Uterus (tissue), 2 donors: ENCODE measurements at regions not wholly inside any gene's neighbourhood (a gene's known extent, or its start where the extent isn't known, plus 50 kb on each side); places are given as distances from the start of the nearest gene placed in this dataset.

ENCODE experiments used
- POLR2A ChIP-seq, 2 donors: fragments of 450-650 bp; IDR thresholded peaks; one replicate each; pipeline ENCODE4 v1.6.1; 2016; ENCODE audit warnings: antibody characterized with exemption in 2 of 2, mild to moderate bottlenecking in 1 of 2, moderate library complexity in 1 of 2
- TF ChIP-seq, protein P1 (sequence below), 4 experiments: fragments of 200-600 bp in 2 of 4; fragments of 450-650 bp in 2 of 4; sonication (generic) in 2 of 4; IDR thresholded peaks; one replicate each; pipeline ENCODE4 v1.5.1; 2016 to 2019; ENCODE audit warnings: antibody characterized with exemption in 4 of 4, mild to moderate bottlenecking in 2 of 4, moderate library complexity in 1 of 4

DNA sequence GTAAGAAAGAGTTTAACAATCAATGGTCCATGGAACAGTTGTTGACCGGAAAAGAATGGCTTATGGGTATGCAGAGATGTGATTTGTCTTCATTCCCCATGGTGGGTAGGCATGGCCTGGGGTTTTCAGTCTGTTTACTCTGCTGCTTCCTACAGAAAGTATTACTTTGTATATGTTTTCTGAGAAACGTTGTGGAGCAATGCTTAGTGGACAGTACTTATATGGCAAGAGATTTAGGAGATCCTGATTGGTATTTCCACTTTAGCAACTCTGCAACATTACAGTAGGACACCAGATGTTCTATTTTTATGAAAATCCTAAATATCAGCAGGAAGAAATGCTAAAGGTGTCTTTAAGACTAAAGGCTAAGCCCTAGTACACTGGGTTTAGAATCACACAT lies 309.1 kb downstream of the AASDHPPT start:
- no peak for TF ChIP-seq POLR2A (IDR thresholded peaks at IDR 0.05)
- TF ChIP-seq, protein P1, sequence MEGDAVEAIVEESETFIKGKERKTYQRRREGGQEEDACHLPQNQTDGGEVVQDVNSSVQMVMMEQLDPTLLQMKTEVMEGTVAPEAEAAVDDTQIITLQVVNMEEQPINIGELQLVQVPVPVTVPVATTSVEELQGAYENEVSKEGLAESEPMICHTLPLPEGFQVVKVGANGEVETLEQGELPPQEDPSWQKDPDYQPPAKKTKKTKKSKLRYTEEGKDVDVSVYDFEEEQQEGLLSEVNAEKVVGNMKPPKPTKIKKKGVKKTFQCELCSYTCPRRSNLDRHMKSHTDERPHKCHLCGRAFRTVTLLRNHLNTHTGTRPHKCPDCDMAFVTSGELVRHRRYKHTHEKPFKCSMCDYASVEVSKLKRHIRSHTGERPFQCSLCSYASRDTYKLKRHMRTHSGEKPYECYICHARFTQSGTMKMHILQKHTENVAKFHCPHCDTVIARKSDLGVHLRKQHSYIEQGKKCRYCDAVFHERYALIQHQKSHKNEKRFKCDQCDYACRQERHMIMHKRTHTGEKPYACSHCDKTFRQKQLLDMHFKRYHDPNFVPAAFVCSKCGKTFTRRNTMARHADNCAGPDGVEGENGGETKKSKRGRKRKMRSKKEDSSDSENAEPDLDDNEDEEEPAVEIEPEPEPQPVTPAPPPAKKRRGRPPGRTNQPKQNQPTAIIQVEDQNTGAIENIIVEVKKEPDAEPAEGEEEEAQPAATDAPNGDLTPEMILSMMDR (IDR thresholded peaks at IDR 0.05), result no peak
